HCT116 (cell line): ENCODE measurements at regions not wholly inside any gene's neighbourhood (a gene's known extent, or its start where the extent isn't known, plus 50 kb on each side); places are given as distances from the start of the nearest gene placed in this dataset.

Source experiments
- ATAC-seq: fragments of 200-7000 bp; cut with Tn5 transposase; 2 replicates; pipeline ENCODE4 v1.9.1; 2020; ENCODE audit warnings: mild to moderate bottlenecking, moderate library complexity
- BruUV-seq: library from RNA; stranded (reverse); fragments of 400-500 nt; replicated peaks from 2 replicates; lab custom pipeline; 2021; lab: Mats Ljungman, UMichigan
- CTCF ChIA-PET: fragments of 300-600 bp; sonication (Branson Sonifier 250); formaldehyde crosslinking; loops from one replicate; lab custom pipeline; 2021; ENCODE audit warnings: antibody characterized with exemption; lab: Charles Lee
- POLR2A ChIA-PET: fragments of 300-600, 350-600 bp; sonication (Branson Sonifier 250); formaldehyde crosslinking; loops from one replicate; lab custom pipeline; 2021; ENCODE audit warnings: antibody characterized with exemption; lab: Charles Lee
- RAD21 ChIA-PET, 2 experiments: fragments of 300-600 bp; sonication (Branson Sonifier 250); formaldehyde crosslinking; loops; one replicate each; lab custom pipeline; 2023; ENCODE audit warnings: low total read pairs in 2 of 2; ENCODE audit not compliant: uncharacterized antibody in 2 of 2, unreplicated experiment in 2 of 2, low non-redundant PET in 1 of 2; lab: Charles Lee
- DNase-seq: peaks from one replicate; pipeline ENCODE4 v3.0.0-alpha.2; 2010; ENCODE audit warnings: low read depth, low spot score
- H2AFZ ChIP-seq: fragments of 200-600 bp; shearing (Covaris generic), sonication (generic); 2 replicates; pipeline ENCODE4 v1.6.1; 2017; ENCODE audit warnings: low read depth, mixed run types, mixed read lengths, antibody characterized with exemption, low read length; ENCODE audit not compliant: poor library complexity, severe bottlenecking
- H3K27ac ChIP-seq: 2 replicates; pipeline ENCODE4 v1.5.1; 2012; ENCODE audit warnings: low read depth, low read length
- H3K27me3 ChIP-seq: fragments of 200-600 bp; sonication (generic); 2 replicates; pipeline ENCODE4 v1.6.1; 2016; ENCODE audit warnings: mixed run types, low read length, mixed read lengths; ENCODE audit not compliant: insufficient read depth
- H3K36me3 ChIP-seq, 2 experiments: fragments of 200-500 bp in 1 of 2; fragments of 200-600 bp in 1 of 2; sonication (Bioruptor generic) in 1 of 2; sonication (generic) in 1 of 2; 2 replicates each; pipeline versions ENCODE4 v1.5.1 to v1.6.1; 2014 to 2016; ENCODE audit warnings: low read length in 2 of 2, inconsistent platforms in 1 of 2, mixed read lengths in 1 of 2, mixed run types in 1 of 2; ENCODE audit not compliant: insufficient read depth in 2 of 2, control insufficient read depth in 1 of 2
- H3K4me1 ChIP-seq, 2 experiments: fragments of 200-600 bp in 1 of 2; sonication (generic) in 1 of 2; 2 replicates each; pipeline versions ENCODE4 v1.5.1 to v1.6.1; 2012 to 2017; ENCODE audit warnings: low read length in 2 of 2, inconsistent platforms in 1 of 2, mild to moderate bottlenecking in 1 of 2, mixed read lengths in 1 of 2, mixed run types in 1 of 2, moderate library complexity in 1 of 2; ENCODE audit not compliant: insufficient read depth in 2 of 2, control insufficient read depth in 1 of 2
- H3K4me2 ChIP-seq: fragments of 200-600 bp; sonication (generic); 2 replicates; pipeline ENCODE4 v1.6.1; 2017; ENCODE audit warnings: mixed run types, low read length, mixed read lengths
- H3K4me3 ChIP-seq, 2 experiments: fragments of 200-600 bp in 1 of 2; sonication (generic) in 1 of 2; replicated peaks in 1 of 2; 2 replicates each; pipeline ENCODE4 v1.5.1; 2011 to 2016; ENCODE audit warnings: low read length in 2 of 2, control low read depth in 1 of 2, low read depth in 1 of 2, mild to moderate bottlenecking in 1 of 2, mixed read lengths in 1 of 2, mixed run types in 1 of 2
- H3K79me2 ChIP-seq: fragments of 200-600 bp; sonication (generic); 2 replicates; pipeline ENCODE4 v1.6.1; 2017; ENCODE audit warnings: mild to moderate bottlenecking, mixed run types, low read length, moderate library complexity, mixed read lengths; ENCODE audit not compliant: insufficient read depth
- H3K9ac ChIP-seq: fragments of 200-600 bp; sonication (generic); 2 replicates; pipeline ENCODE4 v1.6.1; 2016; ENCODE audit warnings: low read length, mixed read lengths
- H3K9me2 ChIP-seq: fragments of 200-600 bp; sonication (generic), shearing (Covaris generic); 2 replicates; pipeline ENCODE4 v1.6.1; 2017; ENCODE audit warnings: mixed run types, mild to moderate bottlenecking, moderate library complexity; ENCODE audit not compliant: insufficient read depth
- H3K9me3 ChIP-seq, 2 experiments: fragments of 200-500 bp in 1 of 2; fragments of 200-600 bp in 1 of 2; sonication (Bioruptor generic) in 1 of 2; sonication (generic) in 1 of 2; 2 replicates each; pipeline ENCODE4 v1.6.1; 2014 to 2017; ENCODE audit warnings: low read length in 2 of 2, mixed read lengths in 2 of 2, inconsistent platforms in 1 of 2, low read depth in 1 of 2, mild to moderate bottlenecking in 1 of 2, mixed run types in 1 of 2, moderate library complexity in 1 of 2; ENCODE audit not compliant: control insufficient read depth in 1 of 2, insufficient read depth in 1 of 2
- H4K20me1 ChIP-seq: fragments of 200-600 bp; sonication (generic), shearing (Covaris generic); 2 replicates; pipeline ENCODE4 v1.6.1; 2017; ENCODE audit warnings: mixed run types, mild to moderate bottlenecking, moderate library complexity; ENCODE audit not compliant: insufficient read depth
- CEBPB ChIP-seq: IDR thresholded peaks from 2 replicates; pipeline ENCODE4 v1.6.1; 2012; ENCODE audit warnings: low read depth
- EGR1 ChIP-seq: IDR thresholded peaks from 2 replicates; pipeline ENCODE4 v1.6.1; 2012; ENCODE audit warnings: low read depth
- ELF1 ChIP-seq: IDR thresholded peaks from 2 replicates; pipeline ENCODE4 v1.6.1; 2012; ENCODE audit warnings: low read depth, borderline replicate concordance
- EZH2 ChIP-seq: fragments of 200-600 bp; sonication (generic); IDR thresholded peaks from 2 replicates; pipeline ENCODE4 v1.6.1; 2017; ENCODE audit warnings: antibody characterized with exemption, mixed run types
- EZH2phosphoT487 ChIP-seq: fragments of 200-600 bp; IDR thresholded peaks from 2 replicates; pipeline ENCODE4 v1.6.1; 2018; ENCODE audit warnings: antibody characterized with exemption, borderline replicate concordance
- FOSL1 ChIP-seq: IDR thresholded peaks from 2 replicates; pipeline ENCODE4 v1.6.1; 2012; ENCODE audit warnings: low read depth
- JUND ChIP-seq: IDR thresholded peaks from 2 replicates; pipeline ENCODE4 v1.6.1; 2012
- POLR2A ChIP-seq: IDR thresholded peaks from 2 replicates; pipeline ENCODE4 v1.7.0; 2011; ENCODE audit warnings: borderline replicate concordance; ENCODE audit not compliant: insufficient read depth, insufficient read length; ENCODE audit errors: extremely low read depth
- POLR2AphosphoS5 ChIP-seq: IDR thresholded peaks from 2 replicates; pipeline ENCODE4 v1.6.1; 2011; ENCODE audit warnings: mild to moderate bottlenecking, low read depth, low read length, moderate library complexity
- RAD21 ChIP-seq: IDR thresholded peaks from 2 replicates; pipeline ENCODE4 v1.6.1; 2012; ENCODE audit warnings: low read depth, mild to moderate bottlenecking
- SIN3A ChIP-seq: IDR thresholded peaks from 2 replicates; pipeline ENCODE4 v1.6.1; 2012; ENCODE audit warnings: low read depth
- SRF ChIP-seq: IDR thresholded peaks from 2 replicates; pipeline ENCODE4 v1.6.1; 2012; ENCODE audit warnings: low read depth
- TCF7L2 ChIP-seq: IDR thresholded peaks from 2 replicates; pipeline ENCODE4 v1.7.0; 2011; ENCODE audit warnings: borderline replicate concordance, inconsistent platforms; ENCODE audit not compliant: insufficient read depth, insufficient read length; ENCODE audit errors: extremely low read depth
- YY1 ChIP-seq: IDR thresholded peaks from 2 replicates; pipeline ENCODE4 v1.6.1; 2011; ENCODE audit warnings: low read length, low read depth, moderate library complexity, mild to moderate bottlenecking; ENCODE audit not compliant: insufficient replicate concordance; ENCODE audit errors: extremely low read depth
- ZFX ChIP-seq: fragments of 450-650 bp; IDR thresholded peaks from 2 replicates; pipeline ENCODE4 v1.6.1; 2017
- intact Hi-C: fragments of 100-400 bp; cut with micrococcal nuclease; formaldehyde crosslinking; loops from 2 replicates; pipeline ENCODE4 v1.10.0; 2022
- TF ChIP-seq, protein P1 (sequence below): IDR thresholded peaks from 2 replicates; pipeline ENCODE4 v1.6.1; 2011; ENCODE audit warnings: mild to moderate bottlenecking, low read length, moderate library complexity; ENCODE audit not compliant: insufficient replicate concordance; ENCODE audit errors: extremely low read depth
- TF ChIP-seq, protein P2 (sequence below): IDR thresholded peaks from 2 replicates; pipeline ENCODE4 v1.6.1; 2012; ENCODE audit warnings: low read depth

DNA sequence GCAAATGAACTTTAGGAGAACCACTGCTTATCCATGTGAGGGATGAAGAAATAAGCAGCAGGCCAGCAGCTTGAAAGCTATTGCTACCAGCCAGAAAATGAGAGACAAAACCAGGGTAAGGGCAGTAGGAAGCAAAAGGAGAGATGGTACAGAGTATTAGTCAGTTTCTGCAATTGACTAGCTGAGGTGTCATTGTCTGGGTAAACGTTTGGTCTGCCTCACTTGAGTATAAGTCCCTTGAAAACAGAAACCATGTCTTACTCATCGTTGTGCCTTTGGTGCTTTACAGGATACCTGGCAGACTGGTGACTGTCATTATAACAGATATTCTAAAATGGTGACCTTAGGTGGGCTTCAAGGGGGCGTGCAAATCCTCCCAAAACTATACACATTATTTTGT is 63.9 kb upstream of the USP47 start:
- ChIA-PET RAD21 (no interaction called here), POLR2A (no interaction called here), CTCF (interaction anchor here (2.1 kb wide), 1 partner anchor 9 kb away, joined by 5 read pairs; no protein-coding TSS in a partner anchor)
- no peaks in the 10 kb centered on the region for H3K9me3 ChIP-seq
- H3K9me2 ChIP-seq = no peaks in the 10 kb centered on the region
- no peaks in the 10 kb centered on the region for H3K79me2 ChIP-seq
- no peaks in the 10 kb centered on the region for H4K20me1 ChIP-seq
- no peak overlapping the region for H3K4me2 ChIP-seq
- no peak overlapping the region for H3K4me3 ChIP-seq
- ATAC-seq = no peak
- TF ChIP-seq, protein P1, sequence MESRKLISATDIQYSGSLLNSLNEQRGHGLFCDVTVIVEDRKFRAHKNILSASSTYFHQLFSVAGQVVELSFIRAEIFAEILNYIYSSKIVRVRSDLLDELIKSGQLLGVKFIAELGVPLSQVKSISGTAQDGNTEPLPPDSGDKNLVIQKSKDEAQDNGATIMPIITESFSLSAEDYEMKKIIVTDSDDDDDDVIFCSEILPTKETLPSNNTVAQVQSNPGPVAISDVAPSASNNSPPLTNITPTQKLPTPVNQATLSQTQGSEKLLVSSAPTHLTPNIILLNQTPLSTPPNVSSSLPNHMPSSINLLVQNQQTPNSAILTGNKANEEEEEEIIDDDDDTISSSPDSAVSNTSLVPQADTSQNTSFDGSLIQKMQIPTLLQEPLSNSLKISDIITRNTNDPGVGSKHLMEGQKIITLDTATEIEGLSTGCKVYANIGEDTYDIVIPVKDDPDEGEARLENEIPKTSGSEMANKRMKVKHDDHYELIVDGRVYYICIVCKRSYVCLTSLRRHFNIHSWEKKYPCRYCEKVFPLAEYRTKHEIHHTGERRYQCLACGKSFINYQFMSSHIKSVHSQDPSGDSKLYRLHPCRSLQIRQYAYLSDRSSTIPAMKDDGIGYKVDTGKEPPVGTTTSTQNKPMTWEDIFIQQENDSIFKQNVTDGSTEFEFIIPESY = no peak
- H3K36me3 ChIP-seq = no peaks in the 10 kb centered on the region
- H3K27ac ChIP-seq = no peak overlapping the region
- BruUV-seq = no TSS peak
- no peak for DNase-seq
- no peaks in the 10 kb centered on the region for H3K4me1 ChIP-seq
- no peak overlapping the region for H2AFZ ChIP-seq
- H3K27me3 ChIP-seq = no peaks in the 10 kb centered on the region
- intact Hi-C loops = no loop called here
- H3K9ac ChIP-seq = no peak overlapping the region

DNA sequence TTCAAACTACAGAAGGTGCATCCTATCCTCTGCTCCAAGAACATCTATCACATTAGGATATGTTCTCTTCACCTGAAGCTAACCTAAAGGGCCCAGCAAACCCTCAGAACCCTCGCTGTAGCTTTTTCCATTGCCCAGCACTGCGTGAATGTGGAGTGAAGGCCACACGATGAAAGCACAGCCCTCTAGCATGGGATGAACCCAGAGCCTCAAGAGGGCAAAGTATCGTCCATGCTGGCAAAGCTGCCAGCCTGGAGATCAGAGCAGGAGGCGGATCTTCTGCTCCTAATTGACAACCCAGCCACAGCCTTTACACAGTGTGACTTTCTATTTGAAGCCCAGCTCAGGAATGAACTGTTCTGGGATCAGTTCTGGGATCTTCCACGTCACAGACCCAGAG is 65.1 kb upstream of the USP47 start:
- ChIA-PET RAD21 (no interaction called here), POLR2A (no interaction called here), CTCF (no interaction called here)
- Histone ChIP-seq H3K79me2 (no peaks in the 10 kb centered on the region), H4K20me1 (no peaks in the 10 kb centered on the region), H3K27me3 (no peaks in the 10 kb centered on the region), H3K4me1 (no peaks in the 10 kb centered on the region), H3K4me3 (no peak overlapping the region), H3K9ac (no peak overlapping the region), H3K4me2 (no peak overlapping the region), H3K9me3 (no peaks in the 10 kb centered on the region), H3K9me2 (0 out of 2 replicates have a peak, but pooled peaks cover 2% of the 10 kb centered on the region), H3K27ac (no peak overlapping the region), H3K36me3 (no peaks in the 10 kb centered on the region), H2AFZ (no peak overlapping the region)
- no peak for ATAC-seq
- no TSS peak for BruUV-seq
- intact Hi-C loops = no loop called here
- DNase-seq = no peak
- TF ChIP-seq EZH2 = no peak
- no peak for TF ChIP-seq TCF7L2
- TF ChIP-seq FOSL1 = no peak
- TF ChIP-seq ZFX = no peak
- TF ChIP-seq SIN3A = no peak
- TF ChIP-seq, protein P2, sequence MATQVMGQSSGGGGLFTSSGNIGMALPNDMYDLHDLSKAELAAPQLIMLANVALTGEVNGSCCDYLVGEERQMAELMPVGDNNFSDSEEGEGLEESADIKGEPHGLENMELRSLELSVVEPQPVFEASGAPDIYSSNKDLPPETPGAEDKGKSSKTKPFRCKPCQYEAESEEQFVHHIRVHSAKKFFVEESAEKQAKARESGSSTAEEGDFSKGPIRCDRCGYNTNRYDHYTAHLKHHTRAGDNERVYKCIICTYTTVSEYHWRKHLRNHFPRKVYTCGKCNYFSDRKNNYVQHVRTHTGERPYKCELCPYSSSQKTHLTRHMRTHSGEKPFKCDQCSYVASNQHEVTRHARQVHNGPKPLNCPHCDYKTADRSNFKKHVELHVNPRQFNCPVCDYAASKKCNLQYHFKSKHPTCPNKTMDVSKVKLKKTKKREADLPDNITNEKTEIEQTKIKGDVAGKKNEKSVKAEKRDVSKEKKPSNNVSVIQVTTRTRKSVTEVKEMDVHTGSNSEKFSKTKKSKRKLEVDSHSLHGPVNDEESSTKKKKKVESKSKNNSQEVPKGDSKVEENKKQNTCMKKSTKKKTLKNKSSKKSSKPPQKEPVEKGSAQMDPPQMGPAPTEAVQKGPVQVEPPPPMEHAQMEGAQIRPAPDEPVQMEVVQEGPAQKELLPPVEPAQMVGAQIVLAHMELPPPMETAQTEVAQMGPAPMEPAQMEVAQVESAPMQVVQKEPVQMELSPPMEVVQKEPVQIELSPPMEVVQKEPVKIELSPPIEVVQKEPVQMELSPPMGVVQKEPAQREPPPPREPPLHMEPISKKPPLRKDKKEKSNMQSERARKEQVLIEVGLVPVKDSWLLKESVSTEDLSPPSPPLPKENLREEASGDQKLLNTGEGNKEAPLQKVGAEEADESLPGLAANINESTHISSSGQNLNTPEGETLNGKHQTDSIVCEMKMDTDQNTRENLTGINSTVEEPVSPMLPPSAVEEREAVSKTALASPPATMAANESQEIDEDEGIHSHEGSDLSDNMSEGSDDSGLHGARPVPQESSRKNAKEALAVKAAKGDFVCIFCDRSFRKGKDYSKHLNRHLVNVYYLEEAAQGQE = no peak
- no peak for TF ChIP-seq JUND
- no peak for TF ChIP-seq SRF
- no peak for TF ChIP-seq RAD21
- TF ChIP-seq ELF1 = no peak
- TF ChIP-seq EGR1 = no peak
- no peak for TF ChIP-seq POLR2AphosphoS5
- TF ChIP-seq POLR2A = no peak
- no peak for TF ChIP-seq CEBPB
- TF ChIP-seq EZH2phosphoT487 = no peak
- no peak for TF ChIP-seq YY1
